ENCODE measurements at regions not wholly inside any gene's neighbourhood (a gene's known extent, or its start where the extent isn't known, plus 50 kb on each side); places are given as distances from the start of the nearest gene placed in this dataset.

- DNase-seq, result no peak
Observed at GRCh38 chr12:92650228-92650822, 52.5 kb upstream of the PLEKHG7 start.

- DNase-seq, result peak; percentile 66
Observed at GRCh38 chr12:92649511-92650227, 53.1 kb upstream of the PLEKHG7 start.

- DNase-seq, result no peak
Observed at GRCh38 chr12:92648242-92649031, 54.4 kb upstream of the PLEKHG7 start.

GRCh38 chr12:92641291-92641690 lies 61.5 kb upstream of the PLEKHG7 start:
- no peak for DNase-seq

GRCh38 chr12:92640691-92641090 lies 62.1 kb upstream of the PLEKHG7 start:
- DNase-seq, result no peak

- no peak for DNase-seq
Observed at GRCh38 chr12:92639017-92639416, 63.8 kb upstream of the PLEKHG7 start.

GRCh38 chr12:92634730-92635129 lies 68.1 kb upstream of the PLEKHG7 start:
- DNase-seq, result no peak

GRCh38 chr12:92634202-92634601 lies 68.6 kb upstream of the PLEKHG7 start:
- DNase-seq, result no peak

GRCh38 chr12:92630968-92631367 lies 71.8 kb upstream of the PLEKHG7 start:
- no peak for DNase-seq

GRCh38 chr12:92629349-92630065 lies 73.3 kb upstream of the PLEKHG7 start:
- DNase-seq, result no peak

GRCh38 chr12:92628476-92628875 lies 74.3 kb upstream of the PLEKHG7 start:
- DNase-seq, result no peak

- DNase-seq, result no peak
Observed at GRCh38 chr12:92627511-92627910, 75.3 kb upstream of the PLEKHG7 start.

GRCh38 chr12:92625639-92626310 lies 77.0 kb upstream of the PLEKHG7 start:
- no peak for DNase-seq

- DNase-seq, result no peak
Observed at GRCh38 chr12:92624236-92624635, 78.6 kb upstream of the PLEKHG7 start.

GRCh38 chr12:92623386-92623785 lies 79.4 kb upstream of the PLEKHG7 start:
- DNase-seq, result no peak

GRCh38 chr12:92621833-92622232 lies 81.0 kb upstream of the PLEKHG7 start:
- no peak for DNase-seq

GRCh38 chr12:92621312-92621711 lies 81.5 kb upstream of the PLEKHG7 start:
- no peak for DNase-seq

- DNase-seq, result no peak
Observed at GRCh38 chr12:92619730-92620684, 82.8 kb upstream of the PLEKHG7 start.

GRCh38 chr12:92619026-92619425 lies 83.8 kb upstream of the PLEKHG7 start:
- no peak for DNase-seq

GRCh38 chr12:92615703-92616102 lies 87.1 kb upstream of the PLEKHG7 start:
- DNase-seq, result no peak

- no peak for DNase-seq
Observed at GRCh38 chr12:92615086-92615485, 87.7 kb upstream of the PLEKHG7 start.

- DNase-seq, result no peak
Observed at GRCh38 chr12:92614502-92614901, 88.3 kb upstream of the PLEKHG7 start.

Data from midbrain (tissue), 1 donor.